Suppressor macrophage treated with lipopolysaccharide for 4 hours (primary cell): ENCODE measurements at regions not wholly inside any gene's neighbourhood (a gene's known extent, or its start where the extent isn't known, plus 50 kb on each side); places are given as distances from the start of the nearest gene placed in this dataset.
A peak's percentile ranks its signal among the peaks of the same experiment; 100 is the strongest.
"Not testable (repeated sequence)": the region's sequence is repeated elsewhere in the genome, so short reads cannot be mapped to it uniquely, and the experiment has no call there.

ENCODE experiments used
- DNase-seq: peaks from one replicate; pipeline ENCODE4 v3.0.0-alpha.2; 2020

GRCh38 chr20:19835533-19836222 is 77.6 kb downstream of the RIN2 start:
- DNase-seq, result no peak

GRCh38 chr20:19838468-19838867 is 80.4 kb downstream of the RIN2 start:
- no peak for DNase-seq

GRCh38 chr20:19839053-19839452 is 81.0 kb downstream of the RIN2 start:
- DNase-seq, result no peak

DNA sequence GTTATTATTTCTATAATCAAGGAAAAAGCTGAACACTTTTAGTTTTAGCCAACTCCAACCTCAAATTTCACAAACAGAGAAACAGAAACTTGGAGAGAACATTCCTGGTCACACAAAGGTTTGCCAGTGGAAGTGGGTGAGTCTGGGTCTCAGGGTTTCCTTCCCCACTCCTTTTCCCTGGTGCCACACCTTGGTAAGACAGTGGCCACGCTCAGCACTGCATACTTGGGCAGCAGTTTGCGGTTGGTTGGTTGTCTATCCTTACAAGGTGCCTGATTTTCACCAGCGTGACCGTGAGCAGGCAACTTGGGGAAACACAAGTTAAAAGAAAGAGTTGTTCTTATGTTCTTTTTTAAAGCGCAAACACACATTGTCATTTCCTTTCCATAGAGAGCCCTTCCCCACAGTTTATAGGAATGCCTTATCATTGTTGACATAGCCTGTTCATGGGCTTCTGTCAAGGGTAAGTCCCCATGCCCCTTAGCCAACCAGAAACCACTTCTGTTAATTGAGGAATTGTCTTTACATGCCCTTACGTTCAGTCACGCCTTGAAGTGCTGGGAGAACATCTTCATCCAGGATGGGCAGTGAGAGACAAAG is 82.2 kb downstream of the RIN2 start:
- DNase-seq, result no peak

GRCh38 chr20:19841740-19842139 is 83.7 kb downstream of the RIN2 start:
- DNase-seq, result no peak

DNA sequence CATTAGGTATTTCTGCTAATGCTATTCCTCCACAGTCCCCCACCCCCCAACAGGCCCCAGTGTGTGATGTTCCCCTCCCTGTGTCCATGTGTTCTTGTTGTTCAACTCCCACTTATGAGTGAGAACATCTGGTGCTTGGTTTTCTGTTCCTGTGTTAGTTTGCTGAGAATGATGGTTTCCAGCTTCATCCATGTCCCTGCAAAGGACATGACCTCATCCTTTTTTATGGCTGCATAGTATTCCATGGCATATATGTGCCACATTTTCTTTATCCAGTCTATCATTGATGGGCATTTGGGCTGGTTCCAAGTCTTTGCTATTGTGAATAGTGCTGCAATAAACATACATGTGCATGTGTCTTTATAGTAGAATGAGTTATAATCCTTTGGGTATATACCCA is 86.8 kb downstream of the RIN2 start:
- DNase-seq, result not testable (repeated sequence)

DNA sequence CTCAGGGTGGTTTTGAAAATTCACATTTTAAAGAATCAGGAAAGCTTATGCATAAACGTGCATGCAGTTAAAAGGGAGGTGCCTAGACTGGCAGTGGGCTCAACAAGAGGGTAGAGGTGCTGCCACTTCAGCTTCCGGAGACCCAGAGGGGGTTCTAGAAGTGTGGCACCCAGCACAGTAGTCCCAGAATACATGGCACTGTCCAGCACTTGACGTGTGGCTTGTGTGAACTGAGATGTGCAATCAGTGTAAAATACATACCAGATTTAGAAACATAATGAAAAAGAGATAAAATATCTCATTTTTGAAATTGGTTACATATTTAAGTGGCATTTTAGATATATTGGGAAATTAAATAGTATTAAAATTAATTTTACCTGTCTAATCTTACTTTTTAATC is 89.3 kb downstream of the RIN2 start:
- DNase-seq, result no peak

DNA sequence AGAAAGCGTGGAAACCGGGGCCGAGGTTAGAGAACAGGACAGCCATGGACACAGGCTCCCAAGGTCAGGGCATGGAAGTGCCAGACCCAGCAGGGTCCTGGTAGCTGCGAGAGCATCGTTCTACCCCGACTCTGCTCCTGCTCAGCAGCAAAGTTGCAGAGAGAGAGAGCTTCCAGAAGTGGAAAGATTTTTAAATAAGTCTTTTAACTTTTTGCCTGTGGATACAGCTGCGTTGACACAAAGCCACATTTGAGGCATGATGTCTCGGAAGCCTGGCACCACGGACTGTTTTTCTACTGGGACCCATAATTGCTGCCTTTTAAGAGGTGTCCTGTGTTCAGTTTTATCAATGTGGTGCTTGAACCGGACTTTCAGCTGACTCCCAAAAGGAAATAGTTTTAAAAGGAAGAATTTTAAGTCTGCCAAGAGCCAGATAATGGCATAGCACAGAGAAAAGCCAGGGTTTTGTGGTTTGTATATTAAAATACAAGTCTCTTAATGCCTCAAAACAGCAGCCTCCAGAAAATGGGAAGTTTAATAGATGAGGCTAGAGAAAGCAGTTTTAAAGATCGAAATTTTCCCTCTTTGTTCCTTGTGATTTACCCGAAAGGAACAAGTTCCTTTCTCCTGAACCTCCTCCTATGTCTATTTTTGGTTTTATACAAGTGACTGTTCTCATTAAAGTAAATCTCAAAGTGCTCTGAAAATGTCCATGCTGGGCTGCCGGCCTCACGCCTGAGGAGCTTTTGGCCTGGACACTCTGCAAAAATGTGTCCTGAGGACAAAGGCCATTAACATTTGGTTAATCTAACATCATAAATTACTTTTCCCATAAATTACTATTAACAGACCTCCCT is 91.5 kb downstream of the RIN2 start:
- no peak for DNase-seq

DNA sequence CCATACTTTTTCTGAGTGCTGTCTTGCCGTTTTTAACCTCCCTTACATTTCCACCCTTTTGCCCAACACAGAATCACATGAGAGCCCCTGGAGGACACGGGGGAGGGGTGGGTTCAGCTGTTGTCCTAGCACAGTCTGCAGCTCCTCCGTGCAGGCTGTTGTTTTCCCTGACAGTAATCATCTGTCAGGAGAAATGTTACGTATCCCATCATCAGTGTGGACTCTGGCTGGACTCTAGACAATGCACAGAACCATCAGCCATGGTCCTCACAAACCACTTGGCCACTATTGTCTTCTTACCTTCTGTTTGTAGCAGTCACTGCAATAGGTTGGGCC is 92.1 kb downstream of the RIN2 start:
- DNase-seq, result no peak

- DNase-seq, result no peak
Measured at GRCh38 chr20:19851861-19852260, 93.8 kb downstream of the RIN2 start.

DNA sequence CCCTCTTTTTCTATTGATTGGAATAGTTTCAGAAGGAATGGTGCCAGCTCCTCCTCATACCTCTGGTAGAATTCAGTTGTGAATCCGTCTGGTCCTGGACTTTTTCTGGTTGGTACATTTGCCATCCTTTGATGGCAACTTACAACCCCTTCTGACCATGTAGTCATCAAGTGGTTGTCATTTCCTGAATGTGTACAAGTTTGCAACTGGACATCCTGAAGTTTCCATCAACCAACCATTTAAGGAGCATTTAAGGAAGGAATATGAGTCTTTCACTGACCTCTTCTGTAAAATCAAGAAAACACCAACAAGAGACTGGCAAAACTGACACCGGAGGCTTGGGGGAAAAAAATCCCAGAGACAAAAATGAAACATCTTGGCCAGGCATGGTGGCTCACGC is 97.4 kb downstream of the RIN2 start:
- peak; percentile 67 for DNase-seq

GRCh38 chr20:19858466-19859371 is 100.7 kb downstream of the RIN2 start:
- DNase-seq, result no peak

DNA sequence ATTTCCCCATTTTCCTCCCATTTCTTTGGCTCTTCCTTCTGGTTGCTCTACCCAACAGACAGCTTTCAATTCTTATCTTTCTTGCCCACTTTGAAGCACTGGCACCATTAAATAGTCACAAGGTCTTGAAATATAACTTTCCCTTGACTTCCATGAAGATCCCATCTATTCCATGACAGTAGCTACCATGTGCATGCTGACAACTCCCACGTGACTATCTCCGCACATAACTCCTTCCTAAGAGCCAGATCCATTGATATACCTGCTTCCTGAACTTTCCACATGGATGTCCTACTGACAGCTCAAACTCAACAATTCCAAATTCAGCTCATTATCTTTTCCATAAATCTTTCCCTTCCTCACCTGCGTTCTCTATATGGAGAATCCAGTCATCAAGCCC is 101.4 kb downstream of the RIN2 start:
- no peak for DNase-seq

DNA sequence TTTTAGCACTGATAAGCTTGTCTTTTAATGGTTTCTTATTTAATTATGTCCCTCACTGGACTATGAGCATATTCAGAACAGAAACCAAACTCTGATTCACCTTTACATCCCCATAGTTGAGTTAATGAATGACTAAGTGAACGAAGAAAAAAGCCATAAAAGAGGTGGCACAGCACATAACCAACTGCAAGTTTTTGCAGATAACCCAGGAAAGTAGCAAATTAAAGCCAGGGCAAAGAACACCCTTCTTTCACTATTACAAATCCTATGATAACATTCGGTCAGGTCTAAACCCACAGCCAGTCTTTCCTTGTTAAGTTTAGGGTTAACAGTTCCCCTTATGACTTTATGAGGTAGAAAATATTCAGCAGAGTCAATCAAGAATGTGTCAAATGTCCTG is 102.7 kb downstream of the RIN2 start:
- DNase-seq, result no peak

DNA sequence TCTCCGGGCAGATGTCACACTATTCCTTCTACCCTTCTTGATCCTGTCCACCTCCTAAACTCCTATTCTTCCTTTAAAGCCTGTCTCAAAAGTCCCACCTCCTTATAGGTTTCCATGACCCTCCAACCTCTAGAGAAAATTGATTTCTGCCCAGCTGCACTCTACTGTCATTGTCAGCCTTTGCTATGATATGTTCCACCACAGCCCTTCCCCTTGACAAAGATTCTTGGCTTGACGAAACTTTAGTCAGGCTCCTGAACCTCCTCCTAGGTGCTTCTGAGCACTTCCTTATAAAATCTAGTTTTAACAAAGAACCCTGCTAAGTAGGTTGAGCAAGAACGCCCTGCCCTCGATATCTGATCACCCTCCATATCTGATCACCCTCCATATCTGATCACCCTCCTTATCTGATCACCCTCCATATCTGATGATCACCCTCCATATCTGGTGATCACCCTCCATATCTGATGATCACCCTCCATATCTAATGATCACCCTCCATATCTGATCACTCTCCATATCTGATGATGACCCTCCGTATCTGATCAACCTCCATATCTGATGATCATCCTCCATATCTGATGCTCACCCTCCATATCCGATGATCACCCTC is 103.2 kb downstream of the RIN2 start:
- no peak for DNase-seq

DNA sequence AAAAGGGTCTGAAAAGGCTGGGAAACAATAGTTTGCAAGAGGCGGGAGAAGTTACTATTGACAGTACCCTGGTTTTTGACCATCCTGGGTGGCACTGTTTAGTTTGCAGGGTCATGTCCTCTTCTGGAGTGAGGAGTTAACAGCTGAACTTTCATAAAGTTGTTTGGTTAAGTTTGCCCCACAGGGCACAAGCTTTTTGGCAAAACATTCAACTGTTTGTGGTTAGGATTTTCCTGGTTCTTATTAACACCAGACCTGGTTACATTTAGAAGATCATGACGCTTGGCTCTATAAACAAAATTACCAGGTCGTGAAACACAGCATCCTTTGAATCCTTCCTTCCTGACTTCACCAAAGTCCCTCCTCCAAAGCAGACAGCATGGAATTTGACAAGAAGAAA is 106.1 kb downstream of the RIN2 start:
- no peak for DNase-seq

DNA sequence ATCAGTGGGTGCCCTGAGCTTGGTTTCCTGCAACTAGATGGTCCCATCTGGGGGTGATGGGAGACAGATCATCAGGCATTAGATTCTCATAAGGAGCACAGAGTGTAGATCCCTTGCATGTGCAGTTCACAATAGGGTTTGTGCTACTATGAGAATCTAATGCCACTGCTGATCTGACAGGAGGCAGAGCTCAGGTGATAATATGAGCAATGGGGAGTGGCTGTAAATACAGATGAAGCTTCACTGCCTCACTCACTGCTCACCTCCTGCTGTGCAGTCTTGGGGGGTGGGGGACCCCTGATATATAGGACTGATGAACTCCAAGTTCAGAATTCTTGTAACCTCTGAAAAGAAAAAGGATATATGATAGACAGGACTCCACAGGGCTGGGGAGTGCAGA is 108.0 kb downstream of the RIN2 start:
- no peak for DNase-seq

- peak; percentile 85 for DNase-seq
Measured at GRCh38 chr20:19867074-19867473, 109.0 kb downstream of the RIN2 start.

GRCh38 chr20:19867940-19868371 is 109.9 kb downstream of the RIN2 start:
- peak; percentile 92 for DNase-seq

GRCh38 chr20:19868441-19868840 is 110.4 kb downstream of the RIN2 start:
- DNase-seq, result no peak

DNA sequence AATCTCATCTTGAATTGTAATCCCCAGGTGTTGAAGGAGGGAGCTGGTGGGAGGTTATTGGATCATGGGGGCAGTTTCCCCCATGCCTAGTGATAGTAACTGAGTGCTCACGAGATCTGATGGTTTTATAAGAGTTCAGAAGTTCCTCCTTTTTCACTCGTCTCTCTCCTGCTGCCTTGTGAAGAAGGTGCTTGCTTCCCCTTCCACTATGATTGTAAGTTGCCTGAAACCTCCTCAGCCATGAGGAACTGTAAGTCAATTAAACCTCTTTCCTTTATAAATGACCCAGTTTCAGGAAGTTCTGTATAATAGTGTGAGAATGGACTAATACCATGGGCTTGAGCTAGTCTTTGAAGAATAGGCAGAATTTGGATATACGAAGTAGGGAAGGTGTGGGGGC is 113.9 kb downstream of the RIN2 start:
- no peak for DNase-seq

- no peak for DNase-seq
Measured at GRCh38 chr20:19874040-19874727, 116.1 kb downstream of the RIN2 start.
